Activated CD4-positive, alpha-beta memory T cell treated with anti-CD3 and anti-CD28 coated beads for 36 hours (primary cell): ENCODE measurements at regions not wholly inside any gene's neighbourhood (a gene's known extent, or its start where the extent isn't known, plus 50 kb on each side); places are given as distances from the start of the nearest gene placed in this dataset.

Source experiments
- CTCF ChIA-PET: fragments of 350-600 bp; sonication (Branson Sonifier 250); formaldehyde crosslinking; loops from one replicate; lab custom pipeline; 2021; ENCODE audit warnings: antibody characterized with exemption, inconsistent platforms; lab: Charles Lee
- POLR2A ChIA-PET: fragments of 350-600 bp; sonication (Branson Sonifier 250); formaldehyde crosslinking; loops from one replicate; lab custom pipeline; 2021; ENCODE audit warnings: antibody characterized with exemption; lab: Charles Lee
- DNase-seq: peaks from one replicate; pipeline ENCODE4 v3.0.0-alpha.2; 2020
- H3K27ac Mint-ChIP-seq: one replicate; pipeline ENCODE4 v1.8.0; 2021; ENCODE audit warnings: mixed read lengths
- H3K27me3 Mint-ChIP-seq: one replicate; pipeline ENCODE4 v1.8.0; 2021; ENCODE audit warnings: mixed read lengths
- H3K36me3 Mint-ChIP-seq: one replicate; pipeline ENCODE4 v1.8.0; 2021; ENCODE audit warnings: mixed read lengths
- H3K4me1 Mint-ChIP-seq: one replicate; pipeline ENCODE4 v1.8.0; 2021; ENCODE audit warnings: low read depth, mixed read lengths
- H3K4me3 Mint-ChIP-seq: one replicate; pipeline ENCODE4 v1.8.0; 2021; ENCODE audit warnings: mild to moderate bottlenecking, mixed read lengths
- H3K9me3 Mint-ChIP-seq: one replicate; pipeline ENCODE4 v1.8.0; 2021; ENCODE audit warnings: mixed read lengths
- intact Hi-C: fragments of 100-400 bp; cut with micrococcal nuclease; formaldehyde crosslinking; loops from one replicate; pipeline ENCODE4 v1.15.1; 2023

- intact Hi-C loops = no loop called here
- POLR2A ChIA-PET = no interaction called here
These were observed 115.7 kb upstream of the ATP1A1 start for GRCh38 chr1:116257341-116257767.

GRCh38 chr1:116257836-116258235, 115.2 kb upstream of the ATP1A1 start:
- Mint-ChIP-seq H3K9me3 (no peaks in the 10 kb centered on the region), H3K27me3 (no peaks in the 10 kb centered on the region), H3K36me3 (no peaks in the 10 kb centered on the region), H3K4me3 (no peak overlapping the region), H3K27ac (no peak overlapping the region), H3K4me1 (peaks cover 16% of the 10 kb centered on the region)
- intact Hi-C loops = no loop called here
- no peak for DNase-seq
- CTCF ChIA-PET = interaction anchor here (1.1 to 2.3 kb wide), 2 partner anchors 20 to 227 kb away, joined by 4 to 7 read pairs; no protein-coding TSS in a partner anchor
- POLR2A ChIA-PET = no interaction called here

More at GRCh38 chr1:116257341-116257767, 115.7 kb upstream of the ATP1A1 start:
- DNase-seq = peak; percentile 51
- Mint-ChIP-seq H3K9me3 (no peaks in the 10 kb centered on the region), H3K36me3 (no peaks in the 10 kb centered on the region), H3K4me1 (peaks cover 16% of the 10 kb centered on the region), H3K27me3 (no peaks in the 10 kb centered on the region), H3K4me3 (no peak overlapping the region), H3K27ac (no peak overlapping the region)
- CTCF ChIA-PET = interaction anchor here (1.1 to 2.3 kb wide), 2 partner anchors 20 to 228 kb away, joined by 4 to 7 read pairs; no protein-coding TSS in a partner anchor

- Mint-ChIP-seq H3K4me1 (peaks cover 16% of the 10 kb centered on the region), H3K9me3 (no peaks in the 10 kb centered on the region), H3K36me3 (no peaks in the 10 kb centered on the region), H3K4me3 (no peak overlapping the region), H3K27ac (no peak overlapping the region), H3K27me3 (no peaks in the 10 kb centered on the region)
- ChIA-PET POLR2A (no interaction called here), CTCF (interaction anchor here (1.9 kb wide), 1 partner anchor 120 kb away, joined by 6 read pairs; no protein-coding TSS in a partner anchor)
- no peak for DNase-seq
- intact Hi-C loops = no loop called here
These were observed 114.2 kb upstream of the ATP1A1 start for GRCh38 chr1:116258668-116259419.

GRCh38 chr1:116259663-116260062, 113.4 kb upstream of the ATP1A1 start:
- POLR2A ChIA-PET = no interaction called here

GRCh38 chr1:116260115-116260514, 112.9 kb upstream of the ATP1A1 start:
- Mint-ChIP-seq H3K4me1 (peaks cover 14% of the 10 kb centered on the region), H3K27ac (no peak overlapping the region), H3K9me3 (no peaks in the 10 kb centered on the region), H3K4me3 (no peak overlapping the region), H3K36me3 (no peaks in the 10 kb centered on the region), H3K27me3 (no peaks in the 10 kb centered on the region)
- intact Hi-C loops = no loop called here
- no peak for DNase-seq
- POLR2A ChIA-PET = no interaction called here
- CTCF ChIA-PET = interaction anchor here (0.8 to 1.9 kb wide), 2 partner anchors 8 to 121 kb away, joined by 3 to 6 read pairs; no protein-coding TSS in a partner anchor

More at GRCh38 chr1:116259663-116260062, 113.4 kb upstream of the ATP1A1 start:
- Mint-ChIP-seq H3K9me3 (no peaks in the 10 kb centered on the region), H3K4me1 (peaks cover 16% of the 10 kb centered on the region), H3K27ac (no peak overlapping the region), H3K4me3 (no peak overlapping the region), H3K36me3 (no peaks in the 10 kb centered on the region), H3K27me3 (no peaks in the 10 kb centered on the region)
- DNase-seq = no peak
- CTCF ChIA-PET = interaction anchor here (0.8 to 1.9 kb wide), 2 partner anchors 9 to 121 kb away, joined by 3 to 6 read pairs; no protein-coding TSS in a partner anchor
- intact Hi-C loops = no loop called here

GRCh38 chr1:116260621-116261020, 112.4 kb upstream of the ATP1A1 start:
- no peak overlapping the region for H3K4me3 Mint-ChIP-seq
- CTCF ChIA-PET = interaction anchor here (1.9 kb wide), 1 partner anchor 122 kb away, joined by 6 read pairs; no protein-coding TSS in a partner anchor
- H3K27me3 Mint-ChIP-seq = no peaks in the 10 kb centered on the region
- DNase-seq = no peak
- intact Hi-C loops = no loop called here
- H3K27ac Mint-ChIP-seq = no peak overlapping the region
- H3K36me3 Mint-ChIP-seq = no peaks in the 10 kb centered on the region
- POLR2A ChIA-PET = no interaction called here
- H3K4me1 Mint-ChIP-seq = peaks cover 14% of the 10 kb centered on the region
- H3K9me3 Mint-ChIP-seq = no peaks in the 10 kb centered on the region

- H3K27ac Mint-ChIP-seq = no peak overlapping the region
- no peaks in the 10 kb centered on the region for H3K27me3 Mint-ChIP-seq
- H3K9me3 Mint-ChIP-seq = no peaks in the 10 kb centered on the region
- H3K4me1 Mint-ChIP-seq = peaks cover 12% of the 10 kb centered on the region
- no peak overlapping the region for H3K4me3 Mint-ChIP-seq
- H3K36me3 Mint-ChIP-seq = no peaks in the 10 kb centered on the region
- intact Hi-C loops = no loop called here
- no peak for DNase-seq
- ChIA-PET CTCF (no interaction called here), POLR2A (no interaction called here)
These were observed 111.8 kb upstream of the ATP1A1 start for GRCh38 chr1:116261227-116261626.

GRCh38 chr1:116262207-116262994, 110.6 kb upstream of the ATP1A1 start:
- Mint-ChIP-seq H3K9me3 (no peaks in the 10 kb centered on the region), H3K4me1 (peaks cover 8% of the 10 kb centered on the region), H3K36me3 (no peaks in the 10 kb centered on the region), H3K4me3 (no peak overlapping the region), H3K27me3 (no peaks in the 10 kb centered on the region), H3K27ac (no peak overlapping the region)
- intact Hi-C loops = no loop called here
- ChIA-PET POLR2A (no interaction called here), CTCF (no interaction called here)
- no peak for DNase-seq

- DNase-seq = no peak
- H3K27me3 Mint-ChIP-seq = no peaks in the 10 kb centered on the region
- no peaks in the 10 kb centered on the region for H3K36me3 Mint-ChIP-seq
- H3K9me3 Mint-ChIP-seq = no peaks in the 10 kb centered on the region
- ChIA-PET POLR2A (no interaction called here), CTCF (no interaction called here)
- H3K4me1 Mint-ChIP-seq = peaks cover 12% of the 10 kb centered on the region
- intact Hi-C loops = no loop called here
- H3K4me3 Mint-ChIP-seq = no peak overlapping the region
- H3K27ac Mint-ChIP-seq = no peak overlapping the region
These were observed 110.1 kb upstream of the ATP1A1 start for GRCh38 chr1:116262995-116263385.

- Mint-ChIP-seq H3K27ac (no peak overlapping the region), H3K9me3 (no peaks in the 10 kb centered on the region), H3K27me3 (no peaks in the 10 kb centered on the region), H3K4me3 (no peak overlapping the region), H3K4me1 (peaks cover 9% of the 10 kb centered on the region), H3K36me3 (no peaks in the 10 kb centered on the region)
- ChIA-PET CTCF (interaction anchor here (0.8 kb wide), 1 partner anchor 466 kb away, joined by 3 read pairs; no protein-coding TSS in a partner anchor), POLR2A (no interaction called here)
- intact Hi-C loops = no loop called here
- DNase-seq = no peak
These were observed 106.8 kb upstream of the ATP1A1 start for GRCh38 chr1:116265931-116266863.

GRCh38 chr1:116266864-116267212, 106.2 kb upstream of the ATP1A1 start:
- Mint-ChIP-seq H3K4me3 (no peak overlapping the region), H3K27me3 (no peaks in the 10 kb centered on the region), H3K36me3 (no peaks in the 10 kb centered on the region), H3K27ac (no peak overlapping the region), H3K9me3 (no peaks in the 10 kb centered on the region), H3K4me1 (peaks cover 9% of the 10 kb centered on the region)
- POLR2A ChIA-PET = no interaction called here
- intact Hi-C loops = no loop called here
- DNase-seq = no peak
- CTCF ChIA-PET = no interaction called here
